ENCODE measurements at regions not wholly inside any gene's neighbourhood (a gene's known extent, or its start where the extent isn't known, plus 50 kb on each side); places are given as distances from the start of the nearest gene placed in this dataset. TPM values are rescaled to one million over a fixed set of nuclear protein-coding genes. Genes with fewer than 3 reads are reported as not detected.

- Histone ChIP-seq H4K5ac (ENCODE audit: insufficient read length, low read depth, low read length) (no peak overlapping the region), H3K18ac (ENCODE audit: extremely low read depth, low read length) (no peak overlapping the region), H3K79me2 (ENCODE audit: control insufficient read depth in 1 of 2, insufficient read depth in 2 of 2, low read length in 2 of 2) (no peaks in the 10 kb centered on the region), H3K4me1 (replicated peaks in 1 of 4; ENCODE audit: control insufficient read depth in 3 of 4, insufficient read depth in 4 of 4, low read length in 3 of 4) (peaks cover 0 to 4% (median 2%) of the 10 kb centered on the region in 4 experiments; a peak in 1 of 7 replicates), H3K56ac (replicated peaks; ENCODE audit: insufficient read length, low read depth, low read length) (no peak overlapping the region), H2BK120ac (replicated peaks; ENCODE audit: low read depth, low read length) (no peak overlapping the region), H4K91ac (replicated peaks; ENCODE audit: insufficient read length, low read length) (no peak overlapping the region), H2BK20ac (ENCODE audit: low read length) (no peak overlapping the region), H3K27ac (ENCODE audit: low read depth, low read length) (no peak overlapping the region), H2AK5ac (ENCODE audit: low read depth, low read length) (no peak overlapping the region), H2BK12ac (ENCODE audit: low read depth, low read length) (no peak overlapping the region), H2BK5ac (ENCODE audit: low read depth, low read length) (no peak overlapping the region), H3K36me3 (ENCODE audit: control insufficient read depth in 2 of 4, insufficient read depth in 4 of 4, low read length in 3 of 4) (no peaks in the 10 kb centered on the region), H3K9ac (replicated peaks in 1 of 4; ENCODE audit: extremely low read depth in 1 of 4, low read depth in 3 of 4, low read length in 3 of 4) (no peak overlapping the region), H3K14ac (ENCODE audit: insufficient read length) (no peak overlapping the region), H3K27me3 (replicated peaks in 1 of 4; ENCODE audit: control insufficient read depth in 3 of 4, extremely low read depth in 1 of 4, insufficient read depth in 3 of 4, low read length in 3 of 4) (no peaks in the 10 kb centered on the region), H3K23me2 (ENCODE audit: low read depth, low read length) (no peaks in the 10 kb centered on the region), H3K4me2 (ENCODE audit: insufficient read depth in 1 of 2, low read depth in 2 of 2, low read length in 2 of 2) (no peak overlapping the region), H3K4me3 (ENCODE audit: extremely low read depth in 1 of 4, insufficient read depth in 2 of 4, low read depth in 3 of 4, low read length in 4 of 4) (no peak overlapping the region), H3K9me3 (ENCODE audit: insufficient read depth in 2 of 2, low read depth in 1 of 2, low read length in 1 of 2) (no peaks in the 10 kb centered on the region), H2BK15ac (ENCODE audit: low read length) (no peak overlapping the region), H4K20me1 (replicated peaks in 1 of 2; ENCODE audit: control insufficient read depth in 1 of 2, insufficient read depth in 2 of 2, low read length in 2 of 2) (no peaks in the 10 kb centered on the region), H3K23ac (ENCODE audit: insufficient read length) (no peak overlapping the region), H3K79me1 (ENCODE audit: low read depth, low read length) (no peaks in the 10 kb centered on the region), H4K8ac (ENCODE audit: extremely low read depth, insufficient read depth, low read length) (no peak overlapping the region), H2AFZ (ENCODE audit: low read length) (no peak overlapping the region), H3K4ac (replicated peaks; ENCODE audit: insufficient read length, low read depth, low read length) (no peak overlapping the region)
- WGBS, 2 experiments (ENCODE audit: extremely low coverage in 1 of 2, insufficient coverage in 1 of 2, insufficient read length in 1 of 2, insufficient replicate concordance in 2 of 2, low coverage in 1 of 2, low lambda C conversion rate in 2 of 2, missing lambda C conversion rate in 1 of 2) = 90% methylated on average over 11 of the region's 11 CpGs; no CpG with 5 or more reads in 1 of the 2 experiments
- CTCF ChIA-PET (ENCODE audit: partially characterized antibody) = interaction anchor here (1.8 kb wide), 1 partner anchor 233 kb away, joined by 4 read pairs; no protein-coding TSS in a partner anchor
- no peak for DNase-seq (ENCODE audit: low read depth in 1 of 2, low spot score in 2 of 2)
- POLR2A ChIA-PET (ENCODE audit: partially characterized antibody) = no interaction called here
- TF ChIP-seq RAD21 (IDR thresholded peaks at IDR 0.05 in 1 of 2, conservative IDR thresholded peaks at IDR 0.05 in 1 of 2; ENCODE audit: low read depth in 2 of 2, low read length in 2 of 2) = no peak
- TF ChIP-seq SUZ12 (IDR thresholded peaks at IDR 0.05; ENCODE audit: low read length) = no peak
- FAIRE-seq = no peak
These were observed 52.9 kb upstream of the ROBO2 start for GRCh38 chr3:76986876-76987474.

Small RNA genes lying in the stretch of these regions (small RNA-seq; reads per million reads assigned to genes)
- not detected for gene RF00019 (ENCODE audit: insufficient read depth)

All from H1 (cell line).